ENCODE measurements at regions not wholly inside any gene's neighbourhood (a gene's known extent, or its start where the extent isn't known, plus 50 kb on each side); places are given as distances from the start of the nearest gene placed in this dataset.

DNA sequence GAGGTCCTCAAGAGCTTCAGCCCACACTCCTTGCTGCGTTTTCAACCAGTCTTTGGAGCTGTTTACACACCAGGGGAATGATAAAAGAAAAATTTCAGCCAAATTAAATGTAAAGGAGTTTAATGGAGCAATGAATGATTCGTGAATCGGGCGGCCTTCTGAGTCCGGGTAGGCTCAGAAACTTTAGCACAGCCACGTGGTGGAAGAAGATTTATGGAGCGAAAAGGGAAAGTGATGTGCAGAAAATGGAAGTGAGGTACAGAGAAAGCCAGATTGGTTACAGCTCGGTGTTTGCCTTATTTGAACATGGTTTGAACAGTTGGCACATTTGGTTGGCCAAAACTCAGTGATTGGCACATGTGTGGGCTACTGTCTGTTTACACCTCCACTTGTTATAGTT, 305.4 kb downstream of the MAF start:
- DNase-seq = no peak

DNA sequence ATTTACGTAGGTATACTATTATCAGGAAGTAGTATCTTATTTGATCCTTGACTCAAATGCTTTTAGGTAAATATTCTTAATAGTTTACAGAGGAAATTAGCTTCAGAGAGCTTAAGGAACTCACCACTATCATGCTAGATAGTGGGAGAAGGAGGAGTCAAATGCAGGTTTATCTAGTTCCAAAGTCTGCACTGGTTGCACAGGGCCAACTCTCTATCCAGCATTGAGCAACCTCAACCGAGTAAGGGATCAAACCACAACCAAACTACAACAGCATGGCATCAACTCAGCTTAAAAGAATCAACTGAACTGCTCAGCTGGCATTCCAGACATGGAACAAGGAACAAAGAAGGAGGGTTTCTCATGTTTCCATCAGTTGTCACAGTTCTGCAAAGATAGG, 306.0 kb downstream of the MAF start:
- no peak for DNase-seq

DNA sequence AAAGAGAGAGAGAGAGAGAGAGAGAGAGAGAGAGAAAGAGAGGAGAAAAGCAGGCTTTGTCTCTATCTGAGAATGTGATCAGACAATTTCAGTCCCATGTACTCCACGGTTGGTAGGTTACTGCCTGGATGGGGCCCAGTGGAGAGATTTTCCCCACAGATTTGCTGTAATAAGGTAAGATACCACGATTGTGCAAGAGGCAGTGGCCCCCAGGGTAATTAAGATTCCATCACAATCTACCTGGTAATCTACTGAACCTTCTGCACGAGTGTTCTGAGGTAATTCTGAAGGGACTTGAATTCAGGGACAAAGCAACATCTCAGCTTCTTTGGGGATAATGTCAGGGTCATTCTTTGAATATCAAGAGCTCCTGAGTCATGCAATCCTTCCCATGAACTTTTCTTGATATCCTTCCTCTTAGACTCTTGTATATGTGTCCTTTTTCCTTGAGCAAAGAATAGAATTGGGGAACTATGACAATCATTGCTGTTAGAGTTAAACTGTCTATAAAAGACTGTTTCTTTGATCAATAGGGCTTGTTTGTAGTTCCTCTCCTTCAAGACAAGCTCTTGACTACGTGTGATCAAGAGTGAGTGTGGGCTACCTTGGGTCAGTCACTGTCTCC, 306.6 kb downstream of the MAF start:
- no peak for DNase-seq

DNA sequence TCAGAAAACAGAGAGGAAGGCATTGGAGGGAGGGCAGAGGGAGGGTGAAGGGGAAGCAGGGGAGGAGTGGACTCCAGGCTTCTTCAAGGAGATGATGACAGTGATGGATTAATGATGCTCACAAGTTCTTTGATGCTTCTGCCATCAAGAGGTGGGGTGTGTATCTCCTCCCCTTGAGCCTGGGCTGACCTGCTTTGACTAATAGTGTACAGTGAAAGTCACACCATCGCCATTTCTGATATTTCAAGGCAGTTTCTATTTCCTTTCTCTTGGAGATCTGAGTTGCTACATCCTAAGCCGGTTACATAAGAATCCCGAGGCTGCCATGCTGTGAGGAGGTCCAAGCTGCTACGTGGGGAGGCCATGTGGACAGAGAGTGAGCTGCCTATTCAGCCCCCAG, 312.5 kb downstream of the MAF start:
- DNase-seq = no peak

DNA sequence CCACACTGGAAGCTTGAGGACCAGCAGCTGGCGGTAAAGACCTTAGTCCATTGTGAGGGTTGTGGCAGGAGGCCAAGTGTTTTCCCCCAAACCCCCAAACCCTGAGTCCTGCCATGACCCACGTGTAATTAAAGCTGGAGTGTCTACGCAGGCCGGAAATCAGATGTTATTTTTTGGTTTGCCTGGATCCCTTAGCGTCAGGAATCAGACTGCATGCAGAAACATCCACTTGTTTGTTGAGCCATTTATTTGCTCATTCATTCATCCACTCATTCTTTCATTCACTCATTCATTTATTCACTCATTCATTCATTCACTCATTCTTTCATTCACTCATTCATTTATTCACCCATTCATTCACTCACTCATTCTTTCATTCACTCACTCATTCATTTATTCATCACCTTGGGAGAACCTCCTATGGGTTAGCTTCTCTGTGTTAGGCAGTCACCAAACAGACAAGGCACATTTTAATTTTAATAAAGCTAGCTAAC, 313.1 kb downstream of the MAF start:
- DNase-seq = peak; percentile 79

DNA sequence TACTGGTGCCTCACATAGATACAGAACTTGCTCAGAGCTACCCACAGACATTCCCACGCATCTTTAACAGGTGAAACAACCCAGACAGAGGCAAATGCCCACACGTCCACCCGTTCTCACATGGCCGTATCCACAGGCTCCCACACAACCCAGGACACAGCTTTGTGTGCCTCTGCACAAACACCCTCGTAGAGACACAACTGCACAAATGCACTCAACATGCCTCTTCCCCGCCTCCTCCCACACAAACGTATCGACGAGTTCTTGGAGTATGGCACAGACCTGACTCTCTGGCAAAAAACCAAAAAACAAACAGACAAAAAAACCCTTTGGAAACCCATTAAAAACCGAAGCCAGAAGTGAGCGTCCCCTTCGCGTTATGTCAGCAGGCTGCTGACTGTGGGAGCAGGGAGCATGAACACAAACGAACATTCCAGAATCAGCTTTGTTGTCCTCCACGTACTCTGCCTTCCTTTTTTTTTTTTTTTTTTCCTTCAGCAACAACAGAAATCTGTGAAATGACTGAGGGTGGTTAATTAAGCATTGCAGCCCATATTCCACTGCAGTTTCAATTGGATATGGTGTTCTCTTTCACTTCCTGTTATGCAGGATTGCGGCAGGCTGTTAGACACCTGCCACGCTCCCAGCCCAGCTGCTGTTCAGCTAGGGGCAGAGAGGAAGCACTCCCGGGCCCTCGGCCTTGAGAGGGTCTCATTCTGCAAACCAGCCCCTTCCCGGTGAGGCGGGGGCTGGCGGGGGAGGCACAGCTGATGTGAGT, 313.7 kb downstream of the MAF start:
- peak; percentile 95 for DNase-seq

DNA sequence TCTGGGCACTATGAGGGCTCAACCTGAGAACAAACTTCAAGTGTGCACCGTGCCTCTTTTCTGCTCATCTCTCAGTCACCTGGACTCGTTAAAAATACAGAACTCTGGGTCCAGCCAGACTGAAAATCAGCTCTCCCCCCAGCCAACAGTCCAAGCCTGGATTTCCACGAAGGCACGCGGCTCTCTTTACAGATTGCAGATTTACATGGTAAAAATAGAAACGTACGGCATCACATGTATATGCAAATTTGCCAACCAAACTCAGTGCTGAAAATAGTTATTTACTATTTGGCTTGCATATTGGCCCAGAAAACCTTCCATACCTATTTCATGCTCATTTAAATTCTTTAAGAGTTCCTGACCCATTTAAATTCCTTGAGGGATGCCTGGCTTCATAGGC, 315.8 kb downstream of the MAF start:
- DNase-seq = no peak

DNA sequence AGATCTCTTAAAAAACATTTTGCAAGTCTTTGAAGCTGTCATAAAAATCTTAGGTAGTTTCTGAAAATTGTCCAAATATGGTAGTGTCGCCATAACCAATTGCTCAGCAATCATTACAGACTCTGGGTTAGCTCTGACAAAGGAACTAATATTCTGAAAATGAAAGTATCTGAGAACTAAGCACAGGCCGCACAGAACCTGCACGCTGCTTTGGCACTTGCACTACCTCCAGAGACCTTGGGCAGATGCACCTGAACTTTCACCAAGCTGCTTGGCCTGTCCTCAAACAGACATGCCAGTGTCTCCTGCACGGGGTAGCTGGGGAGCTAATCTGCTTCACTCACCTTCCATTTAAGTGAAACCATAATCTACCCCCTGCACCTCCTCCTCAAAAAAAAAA, 317.0 kb downstream of the MAF start:
- no peak for DNase-seq

DNA sequence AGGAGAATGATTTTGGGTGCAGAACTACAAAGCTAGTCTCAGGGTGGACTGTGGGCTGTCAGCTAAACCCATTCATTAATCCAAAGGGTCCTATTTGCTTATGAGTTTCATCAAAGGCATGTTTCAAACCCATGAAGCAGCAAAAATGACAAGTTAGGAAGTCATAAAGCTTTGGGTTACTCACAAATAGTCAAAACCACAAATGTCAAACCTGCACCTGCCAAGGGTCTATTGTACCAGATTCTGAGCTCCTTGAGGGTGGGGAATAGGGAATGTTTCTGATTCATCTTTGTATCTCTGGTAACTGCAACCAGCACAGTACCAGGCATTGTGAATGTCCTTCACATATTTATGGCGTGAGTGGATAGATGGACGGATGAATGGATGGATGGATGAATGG, 317.7 kb downstream of the MAF start:
- DNase-seq = no peak

DNA sequence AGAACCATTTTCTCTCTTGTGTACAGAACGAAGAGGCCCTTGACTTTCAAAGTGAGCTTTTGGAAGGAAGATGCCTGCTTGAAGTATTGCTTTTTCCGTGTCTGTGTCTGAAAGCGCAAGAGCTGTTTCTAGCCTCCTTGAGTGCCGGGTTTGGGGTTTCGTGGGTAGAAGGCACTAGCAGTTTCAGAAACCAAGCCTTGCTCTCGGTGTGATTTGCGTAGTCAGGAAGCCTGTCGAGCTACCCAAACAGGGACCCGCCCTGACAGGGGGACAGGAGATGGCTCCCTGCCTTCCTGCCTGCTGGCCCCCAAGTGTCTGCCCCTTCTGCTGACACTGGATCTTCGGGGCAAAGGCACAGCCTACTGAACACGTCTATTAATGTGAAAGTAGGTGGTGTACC, 322.0 kb downstream of the MAF start:
- DNase-seq = no peak

DNA sequence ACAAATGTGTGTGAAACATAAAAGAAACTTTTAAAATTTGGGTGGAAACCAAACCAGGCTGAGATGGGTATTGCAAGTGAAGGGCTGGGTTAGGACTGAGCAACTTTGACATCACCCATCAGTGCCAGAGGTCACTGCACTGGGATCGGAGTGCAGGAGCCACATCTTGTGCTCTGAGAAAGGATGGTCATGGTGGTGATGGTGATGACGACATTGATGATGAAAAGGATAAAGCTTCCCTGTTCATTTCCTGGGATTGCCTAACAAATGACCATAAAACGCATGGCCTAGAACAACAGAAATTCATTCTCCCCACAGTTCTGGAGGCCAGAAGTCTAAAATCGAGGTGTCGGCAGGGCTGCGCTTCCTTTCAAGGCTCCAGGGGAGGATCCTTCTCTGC, 324.0 kb downstream of the MAF start:
- no peak for DNase-seq

DNA sequence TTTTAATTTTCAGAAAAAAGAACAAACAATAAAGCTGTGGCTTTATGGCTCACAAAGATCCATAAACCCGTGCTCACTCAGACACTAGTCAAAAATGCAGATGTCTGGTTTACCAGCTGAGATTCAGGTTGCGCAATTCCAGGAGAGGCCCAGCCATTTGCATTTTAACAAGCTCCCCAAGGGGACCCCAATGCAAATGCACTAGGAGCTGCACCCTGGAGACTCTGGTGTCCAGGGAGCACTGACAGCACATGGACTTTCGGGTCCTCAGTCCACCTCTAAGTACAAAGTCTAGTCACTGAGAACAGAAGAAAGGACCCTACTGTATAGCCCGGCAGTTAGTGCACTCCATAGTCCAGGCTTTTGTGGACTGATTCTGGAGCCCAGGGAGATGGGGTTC, 326.3 kb downstream of the MAF start:
- DNase-seq = no peak

DNA sequence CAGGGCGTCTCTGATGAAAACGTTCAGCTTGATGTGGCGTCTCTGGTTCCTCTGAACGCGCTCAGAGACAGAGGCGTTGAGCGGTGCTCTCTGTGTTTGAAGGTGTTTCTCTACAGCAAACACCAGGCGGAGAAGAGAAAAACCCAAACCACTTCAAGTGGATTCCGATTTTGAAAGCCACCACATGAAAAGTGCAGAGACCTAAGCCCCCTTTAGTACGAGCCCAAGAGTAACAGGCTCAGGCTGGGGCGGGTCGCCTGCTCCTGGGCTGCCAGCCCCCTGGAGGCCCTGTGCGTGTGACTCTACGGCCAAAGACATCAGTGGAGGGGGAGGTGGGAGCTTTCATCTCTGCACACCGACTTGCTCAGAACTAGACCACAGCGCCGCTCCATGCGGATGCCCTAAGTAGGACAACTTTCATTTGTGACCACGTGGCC, 328.4 kb downstream of the MAF start:
- no peak for DNase-seq

DNA sequence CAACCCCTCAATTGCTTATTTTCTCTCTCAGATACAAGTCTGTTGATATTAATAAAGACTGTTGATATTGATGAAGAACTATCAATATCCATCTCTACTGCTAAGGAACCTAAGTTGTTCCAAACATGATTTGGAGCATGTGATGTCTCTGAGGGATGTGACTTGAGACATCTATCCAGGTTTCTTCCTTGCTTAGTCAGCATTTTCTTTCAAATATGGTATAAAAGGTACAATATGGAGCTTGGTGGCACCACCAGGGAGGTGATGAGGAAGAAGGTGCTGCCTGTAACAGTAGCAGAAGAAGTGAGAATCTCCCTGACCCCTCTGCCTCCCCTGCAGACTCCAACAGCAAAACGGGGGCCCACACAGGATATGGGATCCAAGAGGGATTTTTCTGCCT, 329.0 kb downstream of the MAF start:
- DNase-seq = no peak

DNA sequence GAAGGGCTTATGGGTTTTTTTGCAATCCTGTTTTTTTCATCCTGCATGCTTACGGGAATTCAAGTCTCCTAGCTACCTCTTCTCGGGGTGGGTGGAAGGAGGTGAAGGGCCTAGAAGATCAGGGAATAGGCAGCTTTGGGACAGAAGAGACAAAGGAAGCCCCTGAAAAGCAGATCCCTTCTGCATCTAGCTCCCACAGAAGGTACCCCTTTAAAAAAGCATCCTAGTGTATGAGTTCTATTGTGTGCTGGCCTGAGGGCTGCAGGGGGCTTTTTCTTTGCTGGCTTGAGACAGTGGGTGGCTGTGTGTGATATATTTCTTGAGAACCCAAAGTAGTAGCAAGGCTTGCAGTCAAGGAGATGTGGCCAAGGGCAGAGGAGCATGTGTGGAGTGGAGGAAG, 330.5 kb downstream of the MAF start:
- DNase-seq = no peak

DNA sequence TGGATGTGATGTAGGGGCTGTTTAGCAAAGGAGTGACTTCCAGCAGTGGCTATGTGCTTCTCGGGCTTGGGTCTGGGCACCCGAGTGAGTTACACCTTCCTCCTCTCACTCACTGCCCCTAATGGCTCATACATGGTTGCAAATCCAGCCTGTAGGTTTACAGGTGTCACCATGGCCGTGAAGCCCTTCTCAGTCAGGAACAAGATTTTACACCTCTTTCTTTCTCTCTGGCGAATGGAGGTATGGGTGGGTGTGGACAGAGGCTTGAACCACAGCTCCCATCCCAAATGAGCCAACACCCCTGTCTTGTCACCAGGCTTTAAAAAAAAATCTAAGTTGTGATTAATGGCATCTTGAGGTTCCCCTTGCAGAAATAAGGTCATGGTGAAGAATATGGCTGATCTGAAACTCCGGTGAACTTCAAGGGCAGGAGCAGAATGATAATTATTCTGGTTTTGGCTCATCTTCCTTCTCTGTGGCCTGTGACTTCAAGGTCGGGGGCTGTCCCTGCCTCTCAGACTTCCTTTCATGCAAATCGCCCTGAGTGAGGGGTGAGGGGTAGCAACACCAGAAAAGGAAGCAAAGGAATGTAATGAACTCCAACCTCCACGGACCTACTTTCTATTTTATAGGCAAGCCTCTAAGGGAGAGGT, 331.2 kb downstream of the MAF start:
- DNase-seq = no peak

DNA sequence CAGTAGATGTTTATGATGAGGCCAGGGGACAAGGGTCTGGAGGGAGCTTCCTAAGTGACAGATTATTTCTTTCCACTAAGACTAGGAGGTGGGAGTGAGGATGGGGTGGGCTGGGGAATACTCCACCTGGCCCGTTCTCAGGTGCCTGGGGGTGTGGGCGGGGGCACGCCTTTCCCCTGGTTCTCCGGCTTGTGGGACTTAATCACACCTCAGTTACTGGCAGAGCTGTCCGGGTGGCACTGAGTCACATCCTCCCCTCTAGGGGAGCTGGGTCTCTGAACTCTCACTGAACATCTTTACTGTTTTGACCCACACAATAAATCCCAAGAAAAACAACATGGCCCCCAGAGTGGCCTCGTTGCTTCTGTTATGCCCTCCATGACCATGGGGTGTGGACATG, 332.8 kb downstream of the MAF start:
- DNase-seq = no peak

DNA sequence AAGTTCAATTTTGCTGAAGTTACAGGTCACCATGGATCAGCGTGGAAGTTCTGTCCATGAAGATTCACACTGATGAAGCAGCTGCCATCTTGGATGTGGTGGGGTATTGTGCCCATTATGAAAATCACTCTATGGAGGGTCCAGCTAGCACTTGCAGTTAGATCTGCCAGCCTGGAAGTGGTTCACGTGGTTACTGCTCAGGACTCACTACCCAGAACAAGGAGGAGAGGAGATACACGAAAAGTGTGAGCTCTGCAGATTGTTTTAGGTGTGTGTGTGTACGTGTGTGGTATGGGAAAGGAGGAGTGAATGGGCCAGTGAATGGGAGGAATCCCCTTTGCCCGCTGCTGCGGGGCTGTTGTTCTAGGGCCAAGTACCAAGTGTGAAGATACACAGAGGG, 333.4 kb downstream of the MAF start:
- no peak for DNase-seq

DNA sequence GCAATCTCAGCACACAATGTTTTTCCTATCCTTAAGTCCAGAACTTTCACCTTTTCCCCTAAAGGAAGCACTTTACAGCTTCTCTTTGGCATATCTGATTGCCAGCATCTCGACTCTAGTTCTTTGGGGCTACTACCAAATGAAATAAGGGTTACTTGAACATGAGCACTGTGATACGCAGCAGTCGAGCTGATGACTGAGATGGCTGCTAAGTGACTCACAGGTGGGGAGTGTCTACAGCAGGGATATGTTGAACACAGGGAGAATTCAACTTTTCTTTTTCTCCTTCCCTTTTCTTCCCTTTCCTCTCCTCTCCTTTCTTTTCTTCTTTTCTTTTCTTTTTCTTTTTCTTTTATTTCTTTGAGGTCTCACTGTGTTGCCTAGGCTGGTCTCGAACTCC, 334.8 kb downstream of the MAF start:
- DNase-seq = no peak

DNA sequence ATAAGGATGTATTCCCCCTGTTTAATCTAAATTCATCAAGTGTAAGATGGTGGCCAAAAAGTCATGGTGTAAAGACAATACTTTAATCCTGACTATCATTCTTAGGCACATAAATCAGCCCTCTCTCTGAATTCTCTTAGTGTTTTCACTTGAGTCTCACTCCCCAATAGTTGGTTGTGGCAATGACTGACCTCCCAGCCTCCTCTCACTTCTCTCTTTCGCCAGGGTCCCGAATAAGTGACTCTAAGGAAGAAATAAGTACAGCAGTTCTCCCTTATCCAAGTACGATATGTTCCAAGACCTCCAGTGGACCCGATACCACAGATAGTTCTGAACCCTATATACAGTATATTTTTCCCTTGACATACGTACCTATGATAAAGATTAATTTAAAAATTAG, 335.3 kb downstream of the MAF start:
- no peak for DNase-seq

DNA sequence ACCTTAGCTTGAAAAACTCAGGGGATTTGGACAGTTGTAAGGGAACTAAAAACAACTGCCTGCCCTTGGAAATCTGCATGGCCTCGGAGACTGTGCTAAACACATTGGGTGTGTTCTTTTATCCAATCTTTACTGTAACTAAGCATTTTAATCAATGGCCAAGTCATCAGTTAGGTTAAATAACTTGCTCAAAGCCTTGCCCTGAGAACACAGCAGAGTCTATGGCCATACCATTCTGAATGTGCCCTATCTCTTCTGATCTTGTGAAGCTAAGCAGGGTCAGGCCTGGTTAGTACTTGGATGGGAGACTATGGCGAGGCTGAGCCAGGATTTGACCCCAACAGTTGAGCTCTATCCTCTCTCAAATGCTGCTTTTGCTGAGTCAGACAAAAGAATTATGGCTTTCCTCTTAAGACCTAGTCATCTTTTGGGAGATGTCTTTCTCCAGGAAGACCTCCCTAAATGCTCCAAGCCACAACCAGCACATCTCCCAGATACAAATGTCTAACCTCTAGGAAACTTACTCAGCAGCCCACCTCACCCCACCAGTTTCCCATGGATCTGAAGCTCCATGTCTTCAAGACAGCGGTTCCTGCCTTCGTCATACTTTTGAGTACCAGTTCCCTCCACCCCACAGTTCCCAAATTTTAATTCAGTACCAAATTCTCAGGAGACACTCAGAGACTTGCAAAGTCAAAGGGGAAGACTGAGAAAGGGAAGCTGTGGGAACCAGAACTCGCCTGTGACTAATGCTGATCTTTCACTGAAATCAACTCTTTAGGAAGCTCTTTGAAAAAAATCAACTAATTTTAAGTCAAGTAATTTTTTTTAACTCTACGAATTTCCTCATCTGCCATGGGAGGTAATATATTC, 336.1 kb downstream of the MAF start:
- no peak for DNase-seq

DNA sequence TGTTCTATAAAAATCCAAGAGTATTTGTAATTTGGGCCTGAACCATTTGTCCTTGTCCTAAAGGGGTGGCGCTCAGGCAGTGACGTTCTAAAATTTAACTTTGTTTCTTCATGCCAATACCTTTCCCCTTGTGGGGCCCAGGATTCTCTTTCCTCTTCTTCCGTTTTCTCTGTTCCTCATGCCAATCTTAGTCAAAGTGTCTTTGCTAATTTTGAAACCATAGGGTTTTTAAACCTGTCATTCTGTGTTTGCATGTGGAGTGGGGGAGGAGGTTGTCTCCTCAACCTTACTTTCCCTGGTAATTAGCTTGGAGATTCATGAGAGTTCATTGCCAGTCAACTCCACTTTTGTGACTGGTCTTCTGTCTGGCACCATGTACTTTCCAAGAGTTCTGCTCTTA, 337.1 kb downstream of the MAF start:
- no peak for DNase-seq

Data from NCI-H2171 treated with DMSO at 0.1 percent for 48 hours (cell line).